ENCODE measurements at regions not wholly inside any gene's neighbourhood (a gene's known extent, or its start where the extent isn't known, plus 50 kb on each side); places are given as distances from the start of the nearest gene placed in this dataset.
"Not testable (repeated sequence)": the region's sequence is repeated elsewhere in the genome, so short reads cannot be mapped to it uniquely, and the experiment has no call there.

DNA sequence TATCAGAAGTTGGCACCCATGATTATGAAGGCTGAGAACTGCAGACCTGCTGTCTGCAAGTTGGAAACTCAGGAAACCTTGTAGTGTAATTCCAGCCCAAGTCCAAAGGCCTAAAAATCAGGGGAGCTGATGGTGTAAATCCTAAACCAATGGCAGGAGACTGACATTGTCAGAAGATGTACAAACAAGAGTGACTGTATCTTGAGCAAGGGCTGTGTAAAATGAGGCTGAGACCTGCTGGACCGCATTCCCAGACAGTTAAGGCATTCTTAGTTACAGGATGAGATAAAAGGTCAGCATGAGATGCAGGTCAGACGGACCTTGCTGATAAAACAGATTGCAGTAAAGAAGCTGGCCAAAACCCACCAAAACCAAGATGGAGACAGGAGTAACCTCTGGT is 147.7 kb downstream of the COG6 start:
- DNase-seq: no peak

DNA sequence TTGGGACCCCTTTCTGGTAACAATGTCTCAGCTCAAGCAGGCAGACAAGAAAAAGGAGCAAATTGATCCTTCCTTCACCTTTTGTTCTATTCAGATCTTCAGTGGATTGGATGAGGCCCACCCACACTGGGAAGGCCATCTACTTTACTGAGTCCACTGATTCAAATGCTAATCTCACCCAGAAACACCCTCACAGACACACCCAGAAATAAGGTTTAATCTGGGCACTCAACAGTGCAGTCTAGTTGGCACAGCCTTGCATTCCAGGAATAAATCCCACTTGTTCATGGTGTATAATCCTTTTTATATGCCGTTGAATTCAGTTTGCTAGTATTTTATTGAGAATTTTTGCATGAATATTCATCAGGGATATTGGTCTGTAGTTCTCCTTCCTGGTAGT is 148.4 kb downstream of the COG6 start:
- DNase-seq: no peak

DNA sequence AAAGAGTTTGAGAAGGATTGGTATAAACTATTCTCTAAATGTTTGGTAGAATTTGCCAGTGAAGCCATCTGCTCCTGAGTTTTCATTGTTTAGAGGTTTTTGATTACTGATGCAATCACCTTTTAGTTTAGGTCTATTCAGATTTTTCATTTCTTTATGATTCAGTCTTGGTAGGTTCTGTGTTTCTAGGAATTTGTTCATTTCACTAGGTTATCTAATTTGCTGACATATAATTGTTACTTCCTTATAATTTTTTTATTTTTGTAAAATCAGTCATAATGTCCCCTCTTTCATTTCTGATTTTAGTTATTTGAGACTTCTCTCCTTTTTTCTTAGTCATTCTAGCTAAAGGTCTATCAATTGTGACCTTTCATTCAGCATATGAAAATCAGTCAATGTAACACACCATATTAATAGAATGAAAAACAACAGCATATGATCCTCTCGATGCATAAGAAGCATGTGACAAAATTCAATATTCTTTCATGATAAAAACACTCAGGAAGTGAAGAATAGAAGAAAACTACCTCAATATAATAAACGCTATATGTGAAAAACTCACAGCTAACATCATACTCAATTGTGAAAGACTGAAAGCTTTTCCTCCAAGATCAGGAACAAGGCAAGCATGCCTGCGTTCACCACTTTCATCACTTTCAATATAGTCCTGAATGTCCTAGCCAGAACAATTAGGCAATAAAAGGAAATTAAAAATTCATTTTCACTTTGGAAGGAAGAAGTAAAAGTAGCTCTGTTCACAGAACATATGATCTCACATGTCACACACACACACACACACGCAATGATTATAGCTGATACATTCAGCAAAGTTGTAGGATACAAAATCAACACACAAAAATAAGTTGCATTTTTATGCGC is 149.1 kb downstream of the COG6 start:
- DNase-seq: no peak

DNA sequence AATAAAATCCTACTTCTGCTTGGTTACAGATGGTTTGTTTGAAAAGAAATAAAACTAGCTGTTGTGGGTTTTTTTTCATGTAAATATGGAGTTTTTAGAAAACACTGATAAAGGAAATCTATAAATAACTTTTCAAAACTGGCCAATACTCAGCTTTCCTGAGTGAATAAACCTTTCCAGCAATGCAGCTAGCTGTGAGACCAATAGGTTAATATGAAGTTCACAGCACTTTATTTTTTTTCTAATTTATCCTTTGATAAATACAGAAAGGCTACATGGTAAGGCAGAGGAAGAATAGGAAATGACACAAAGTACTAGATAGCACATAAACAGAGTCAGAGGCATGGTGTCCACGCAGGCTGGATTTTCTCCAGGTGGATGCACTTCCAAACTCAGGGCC is 154.0 kb downstream of the COG6 start:
- no peak for DNase-seq

DNA sequence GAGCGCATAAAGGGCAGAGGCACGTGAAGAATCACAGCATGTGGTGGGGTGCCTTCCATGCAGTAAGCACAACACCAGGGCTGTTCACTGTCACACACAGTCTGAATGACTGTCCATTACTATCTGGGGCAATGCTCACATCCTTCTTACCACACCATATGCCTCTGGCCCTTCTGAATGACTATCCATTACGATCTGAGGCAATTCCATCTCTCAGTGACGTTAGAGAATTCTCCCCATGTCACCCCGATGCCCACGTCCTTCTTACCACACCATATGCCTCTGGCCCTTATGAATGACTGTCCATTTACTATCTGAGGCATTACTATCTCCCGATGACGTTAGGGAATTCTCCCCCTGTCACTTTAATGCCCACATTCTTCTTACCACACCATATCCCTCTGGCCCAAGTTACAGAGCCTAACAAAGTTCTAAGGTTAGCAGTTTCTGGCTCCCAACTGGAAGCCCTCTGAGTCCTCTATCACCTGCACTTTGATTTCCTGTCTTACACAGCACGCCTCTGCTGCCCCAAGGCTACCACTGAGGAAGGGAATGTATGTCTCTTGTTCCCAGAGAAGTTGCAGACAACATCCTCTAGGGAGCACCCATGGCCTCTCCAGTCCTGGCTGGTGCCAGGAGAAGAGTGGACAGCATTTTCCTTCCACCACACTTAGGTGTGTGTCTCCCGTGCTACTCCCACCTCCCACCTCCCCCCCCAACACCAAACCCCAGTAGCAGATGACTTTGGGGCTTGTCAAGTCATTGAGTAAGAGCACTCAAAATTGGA is 154.8 kb downstream of the COG6 start:
- no peak for DNase-seq

DNA sequence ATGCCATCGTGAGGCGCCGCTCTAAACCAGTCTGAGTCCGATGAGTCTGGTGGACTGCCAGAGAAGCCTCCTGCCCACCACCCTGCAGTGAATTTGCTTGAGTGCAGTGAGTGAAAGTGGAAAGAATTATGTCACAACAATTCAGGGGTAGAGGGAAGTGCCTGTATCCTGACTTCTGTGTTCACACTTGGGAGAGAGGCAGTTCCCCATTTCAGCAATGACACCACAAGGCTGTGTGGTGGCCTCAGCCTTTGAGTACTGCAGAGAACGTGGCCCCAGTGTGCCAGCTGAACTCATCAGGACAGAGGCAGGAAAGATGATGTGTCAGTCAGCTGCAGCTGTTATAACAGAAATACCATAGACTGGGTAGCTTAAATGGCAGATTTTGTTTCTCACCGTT is 155.6 kb downstream of the COG6 start:
- no peak for DNase-seq

DNA sequence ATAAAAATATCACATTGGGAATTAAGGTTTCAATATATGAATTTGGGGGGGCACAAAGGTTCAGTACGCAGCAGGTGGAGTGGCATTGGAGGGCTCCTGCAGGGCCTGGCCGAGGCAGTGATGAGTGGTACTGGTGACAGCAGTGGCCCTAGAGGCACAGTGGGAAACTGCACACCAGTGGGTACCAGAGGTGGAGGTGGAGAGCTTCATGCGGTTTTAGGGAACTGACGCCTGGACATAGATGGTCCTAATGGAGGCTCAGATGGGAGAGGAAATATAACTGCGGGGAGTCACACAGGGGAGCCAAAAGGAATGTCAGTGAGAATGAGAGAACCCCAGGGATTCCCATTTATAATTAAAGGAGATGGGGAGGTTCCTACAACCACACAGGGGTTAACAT is 156.2 kb downstream of the COG6 start:
- no peak for DNase-seq

DNA sequence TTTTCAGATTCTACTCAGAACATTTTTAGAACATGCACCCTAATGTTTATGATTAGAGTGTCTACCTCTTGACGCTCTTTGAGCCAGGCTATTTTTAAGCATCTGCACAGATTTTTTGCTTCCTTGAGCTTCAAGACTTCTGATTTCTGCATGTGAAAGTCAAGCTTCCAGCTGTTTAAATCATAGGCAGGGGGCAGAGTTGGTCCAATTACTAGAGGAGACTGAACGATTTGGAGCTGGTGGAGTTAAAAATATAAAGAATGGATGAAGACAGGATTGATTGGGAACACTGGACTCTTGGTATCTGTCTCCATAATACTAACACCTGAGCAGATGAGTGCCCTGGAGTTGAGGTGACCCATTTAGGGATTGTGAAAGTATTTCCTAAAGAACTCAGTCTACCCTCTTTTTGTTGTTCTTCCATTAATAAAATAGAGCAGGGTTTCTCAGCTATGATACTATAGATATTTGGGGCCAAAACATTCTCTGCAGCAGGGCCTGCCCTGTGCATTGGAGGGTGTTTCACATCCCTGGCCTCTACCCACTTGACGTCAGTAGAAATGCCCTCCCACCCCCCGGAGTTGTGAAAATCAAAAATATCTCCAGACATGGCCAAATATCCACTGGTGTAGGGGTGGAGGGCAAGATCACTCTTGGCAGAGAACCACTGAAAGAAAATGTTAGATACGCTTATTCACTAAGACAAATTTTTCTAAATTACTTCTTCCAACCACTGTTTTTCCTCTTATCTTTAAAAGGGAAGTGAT is 160.1 kb downstream of the COG6 start:
- no peak for DNase-seq

DNA sequence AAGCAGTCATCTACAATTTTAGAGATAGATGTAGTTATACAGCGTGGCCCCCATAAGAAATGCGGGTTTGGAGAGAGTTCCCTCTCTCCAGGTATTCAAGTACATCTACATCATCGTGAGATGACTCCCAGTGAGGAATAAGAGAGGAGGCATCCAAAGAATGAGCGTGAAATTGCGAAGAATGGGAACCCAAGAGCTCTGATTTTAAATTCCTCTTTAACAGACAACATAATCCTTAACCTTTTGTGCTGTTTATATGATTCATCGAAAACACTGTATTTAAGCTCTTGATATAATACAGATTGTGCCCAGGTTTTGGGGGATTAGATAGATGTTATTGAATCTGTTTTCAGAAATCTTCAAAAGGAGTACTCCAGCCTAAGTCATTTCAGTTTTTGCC is 161.5 kb downstream of the COG6 start:
- DNase-seq: no peak

DNA sequence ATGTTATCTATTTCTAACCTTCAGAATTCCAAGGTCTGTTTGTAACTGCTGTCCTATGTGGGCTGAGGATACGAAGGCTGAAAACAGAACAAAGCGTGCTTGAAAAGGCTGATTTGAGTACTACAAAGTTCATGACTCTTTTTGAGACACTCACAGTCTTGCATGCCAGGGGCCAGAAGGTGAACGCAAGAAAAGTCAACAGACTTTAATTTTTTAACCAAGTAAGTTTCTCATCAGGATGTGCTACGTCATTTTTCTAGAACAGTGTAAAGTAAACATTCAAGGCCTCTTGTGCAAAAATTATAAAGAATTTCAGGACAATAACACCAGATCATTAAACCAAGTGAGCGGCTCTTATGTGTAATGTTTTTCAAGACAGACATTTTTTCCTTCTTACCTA is 163.5 kb downstream of the COG6 start:
- no peak for DNase-seq

DNA sequence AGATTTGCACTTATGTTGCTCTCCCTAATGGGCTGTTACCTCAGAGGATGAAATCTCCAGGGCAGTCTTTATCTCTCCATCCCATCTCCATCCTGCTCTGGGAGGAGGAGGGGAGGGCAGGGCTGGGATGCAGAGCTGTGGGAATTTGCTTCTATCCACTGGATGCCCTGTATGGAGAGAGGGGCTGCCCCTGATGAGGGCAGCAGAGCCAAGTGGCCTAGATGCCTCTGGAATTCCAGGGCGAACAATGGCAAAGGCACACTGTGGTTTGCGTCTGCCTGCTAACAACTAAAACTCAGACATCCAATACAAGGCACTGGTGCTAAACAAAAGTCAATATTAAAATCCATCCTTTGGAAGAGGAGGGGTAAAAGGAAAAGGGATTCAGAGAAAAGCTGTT is 165.1 kb downstream of the COG6 start:
- DNase-seq: no peak

DNA sequence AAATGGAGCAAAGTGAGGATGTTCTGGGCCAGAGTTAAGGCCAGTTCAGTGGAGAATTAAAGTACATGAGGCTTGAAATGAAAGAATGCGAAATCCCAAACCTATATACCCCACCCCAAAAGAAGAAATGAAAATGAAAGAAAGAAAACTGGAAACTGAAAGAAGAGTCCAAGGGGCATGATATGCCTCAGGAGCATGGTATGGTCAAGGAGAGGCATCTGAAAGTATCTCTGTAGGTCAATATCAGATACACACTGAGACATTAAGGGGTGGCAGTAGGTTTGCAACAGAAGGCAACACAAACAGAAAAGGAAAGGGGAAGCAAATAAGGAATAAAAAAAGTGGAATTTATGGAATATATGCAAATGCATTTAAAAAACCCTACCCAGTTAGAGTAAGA is 166.5 kb downstream of the COG6 start:
- no peak for DNase-seq

DNA sequence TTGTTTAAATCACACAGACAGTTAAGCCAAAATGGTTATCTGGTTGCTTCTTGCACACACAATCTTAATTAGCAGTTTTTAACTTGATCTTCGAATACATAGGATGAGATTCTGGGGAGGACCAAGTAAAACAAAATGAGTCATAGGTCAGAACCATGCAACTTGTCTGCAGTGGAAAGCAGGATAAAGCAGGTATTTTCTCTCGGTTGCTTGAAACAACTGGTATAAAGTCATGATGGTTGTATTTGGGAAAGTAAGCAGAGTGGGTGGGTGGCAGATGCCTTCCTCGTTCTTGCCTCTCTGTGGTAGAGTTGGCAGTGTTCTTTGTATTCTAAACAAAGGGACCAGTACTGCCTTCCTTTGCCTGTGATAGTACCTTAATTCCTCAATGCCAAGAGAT is 167.0 kb downstream of the COG6 start:
- DNase-seq: no peak

DNA sequence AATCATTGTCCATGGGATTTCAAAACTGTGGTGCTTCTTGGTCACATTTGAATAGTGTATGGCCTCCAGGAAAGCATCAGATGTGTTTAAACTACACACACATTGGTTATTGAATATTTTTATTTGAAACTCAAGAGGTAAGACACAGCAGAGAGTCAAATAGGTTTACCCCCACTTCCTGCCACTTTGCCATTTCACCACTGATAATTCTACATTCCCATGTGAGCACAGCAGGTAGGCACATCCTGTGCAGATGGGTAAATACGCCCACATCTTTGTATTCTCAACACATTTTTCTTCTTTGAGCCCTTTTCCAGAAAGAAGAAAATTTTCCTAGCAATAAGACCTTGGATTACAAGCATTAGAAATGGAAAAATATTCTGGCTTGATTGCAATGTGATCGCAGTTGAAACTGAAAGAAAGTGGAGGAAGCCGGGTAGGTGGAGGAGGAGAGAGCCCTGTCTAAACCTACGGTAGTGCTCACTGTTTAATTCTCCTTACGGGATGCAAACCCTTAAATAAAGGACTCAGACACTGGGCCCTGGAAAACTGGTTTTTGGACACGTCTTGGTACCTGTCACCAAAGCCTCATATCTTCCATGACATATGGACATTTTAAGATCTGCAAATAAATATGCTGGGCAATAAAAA is 167.7 kb downstream of the COG6 start:
- no peak for DNase-seq

DNA sequence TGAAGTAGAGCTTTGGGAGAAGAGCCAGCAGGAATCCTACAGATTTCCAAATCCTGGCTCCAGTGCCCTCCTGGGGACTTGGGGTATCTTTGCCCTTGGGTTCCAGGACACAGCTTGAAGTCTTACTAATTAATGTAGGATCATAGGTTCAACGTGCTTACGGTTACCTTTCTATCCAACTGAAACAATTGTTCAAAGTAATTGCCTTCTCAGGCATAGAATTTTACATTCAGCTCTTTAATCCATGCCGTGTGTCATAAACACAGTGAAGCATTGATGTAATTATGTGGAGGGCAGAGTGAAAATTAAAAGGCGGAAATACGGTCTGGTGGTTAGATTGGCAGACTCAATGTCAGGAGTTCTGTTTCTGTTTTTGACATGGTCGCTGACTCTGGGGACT is 170.4 kb downstream of the COG6 start:
- DNase-seq: no peak

DNA sequence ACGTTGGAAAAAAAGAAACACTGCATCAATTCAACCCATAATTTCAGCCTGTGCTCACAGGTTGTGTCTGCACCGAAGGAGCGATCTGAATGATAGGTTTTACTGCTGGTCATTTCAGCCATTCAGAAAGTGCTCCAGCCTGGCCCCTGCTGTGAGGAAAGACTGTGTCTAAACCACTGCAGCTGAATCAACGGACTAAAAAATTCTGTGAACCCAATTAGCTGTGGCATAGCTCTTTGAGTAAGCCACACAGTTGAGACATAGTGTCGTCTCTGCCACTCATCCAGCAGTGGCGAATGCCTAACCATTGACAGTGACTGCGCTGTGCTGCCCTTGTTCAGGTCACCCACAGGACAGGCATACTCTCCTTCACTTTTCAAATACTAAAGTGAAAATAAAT is 179.8 kb downstream of the COG6 start:
- no peak for DNase-seq

DNA sequence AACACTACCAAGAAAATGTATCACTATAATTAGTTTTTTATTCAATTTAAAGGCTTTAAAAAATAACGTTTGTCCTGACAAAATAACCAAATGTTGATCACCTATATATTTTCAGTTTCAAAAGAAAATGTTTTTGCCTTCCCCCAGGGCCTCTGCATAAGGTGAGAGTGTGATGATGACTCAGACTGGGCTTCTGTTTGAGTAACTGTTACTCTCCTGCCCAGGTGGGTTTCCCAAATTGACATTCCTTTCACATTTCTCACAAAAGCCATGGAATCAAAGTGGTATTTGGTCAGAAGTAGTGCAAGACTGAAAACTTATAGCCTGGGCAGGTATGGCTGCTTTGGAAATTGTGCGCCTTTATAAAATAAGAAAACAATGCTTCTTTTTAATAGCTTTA is 180.6 kb downstream of the COG6 start:
- no peak for DNase-seq

DNA sequence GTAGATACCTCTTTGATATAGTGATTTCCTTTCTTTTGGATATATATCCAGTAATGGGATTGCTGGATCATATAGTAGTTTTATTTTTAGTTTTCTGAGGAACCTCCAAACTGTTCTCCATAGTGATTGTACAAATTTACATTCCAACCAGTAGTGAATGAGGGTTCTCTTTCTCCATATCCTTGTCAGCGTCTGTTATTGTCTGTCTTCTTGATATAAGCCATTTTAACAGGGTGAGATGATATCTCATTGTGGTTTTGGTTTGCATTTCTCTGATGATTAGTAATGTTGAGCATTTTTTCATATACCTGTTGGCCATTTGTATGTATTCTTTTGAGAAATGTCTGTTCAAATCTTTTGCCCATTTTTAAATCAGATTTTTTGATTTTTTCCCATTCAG is 182.4 kb downstream of the COG6 start:
- DNase-seq: not testable (repeated sequence)

DNA sequence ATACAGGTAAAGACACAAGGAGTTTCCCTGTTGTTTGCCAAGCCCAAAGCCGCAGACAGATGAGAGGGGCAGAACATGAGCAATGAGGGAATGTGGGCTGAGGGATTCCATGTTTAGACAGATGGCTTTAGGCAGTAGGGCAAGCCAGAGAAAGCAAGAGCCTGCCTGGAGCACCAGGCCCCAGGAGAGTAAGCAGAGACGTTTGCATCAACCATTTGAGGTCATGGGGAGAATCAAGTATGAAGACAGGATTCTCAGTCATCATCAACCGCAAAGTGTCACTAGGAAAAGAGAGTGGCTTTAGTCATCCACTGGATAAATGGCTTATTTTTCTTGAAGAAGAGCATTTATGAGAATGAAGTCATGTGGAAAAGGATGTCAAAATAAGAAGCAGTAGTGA is 184.7 kb downstream of the COG6 start:
- DNase-seq: no peak

DNA sequence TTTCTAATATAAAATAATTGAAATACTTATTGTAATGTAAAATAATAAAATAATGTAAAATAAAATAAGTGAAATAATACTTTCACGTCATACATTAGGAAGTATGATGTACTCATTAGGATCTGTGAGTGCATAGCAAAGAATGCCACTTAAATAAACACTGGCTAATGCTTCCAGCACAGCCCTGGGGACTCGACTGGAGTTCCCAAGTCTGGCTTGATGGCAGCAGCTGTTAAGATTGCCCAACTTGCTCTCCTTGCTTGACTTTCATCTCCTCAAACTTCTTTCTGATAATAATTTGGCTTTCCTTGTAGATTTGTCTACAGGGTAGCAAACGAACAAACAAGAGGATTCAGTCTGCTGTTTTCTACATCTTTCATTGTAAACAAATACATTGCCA is 191.9 kb downstream of the COG6 start:
- no peak for DNase-seq

DNA sequence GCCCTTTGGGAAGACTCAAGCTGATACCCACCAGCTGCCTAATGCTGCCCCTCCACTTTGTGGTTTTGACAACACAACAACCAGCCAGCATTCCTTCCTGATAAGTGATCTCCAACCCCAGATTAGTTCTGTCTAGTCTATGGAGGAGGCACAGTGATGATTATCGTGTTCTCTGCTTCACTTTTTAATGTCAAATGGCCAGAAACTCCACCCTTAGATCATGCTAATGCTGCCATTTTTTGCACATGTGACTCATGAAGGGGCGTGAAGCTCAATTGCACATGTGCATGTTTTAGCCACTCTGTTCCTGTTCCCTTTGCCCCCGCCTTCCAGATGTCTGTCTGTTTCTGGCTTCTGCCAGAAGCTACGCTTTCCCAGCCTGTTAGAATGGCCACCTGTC is 199.8 kb downstream of the COG6 start:
- no peak for DNase-seq

DNA sequence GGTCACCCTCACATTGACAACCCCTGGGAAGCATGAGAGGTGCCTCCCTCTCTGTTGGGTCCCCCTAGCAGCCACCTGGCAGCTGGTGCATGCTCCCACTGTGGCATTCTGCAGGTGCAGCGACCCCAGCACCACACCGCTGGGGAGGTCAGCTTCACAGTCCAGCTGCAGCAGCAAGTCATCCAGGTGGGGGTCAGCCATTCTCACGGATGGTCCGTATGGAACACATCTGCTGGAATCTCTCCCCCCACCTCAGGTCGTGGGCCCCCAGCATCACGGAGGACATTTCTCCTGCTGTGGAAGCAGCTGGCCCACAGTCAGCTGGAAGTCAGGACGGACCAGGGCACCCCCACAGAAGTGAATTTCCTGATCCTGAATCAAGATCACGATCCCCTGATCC is 201.3 kb downstream of the COG6 start:
- DNase-seq: no peak

DNA sequence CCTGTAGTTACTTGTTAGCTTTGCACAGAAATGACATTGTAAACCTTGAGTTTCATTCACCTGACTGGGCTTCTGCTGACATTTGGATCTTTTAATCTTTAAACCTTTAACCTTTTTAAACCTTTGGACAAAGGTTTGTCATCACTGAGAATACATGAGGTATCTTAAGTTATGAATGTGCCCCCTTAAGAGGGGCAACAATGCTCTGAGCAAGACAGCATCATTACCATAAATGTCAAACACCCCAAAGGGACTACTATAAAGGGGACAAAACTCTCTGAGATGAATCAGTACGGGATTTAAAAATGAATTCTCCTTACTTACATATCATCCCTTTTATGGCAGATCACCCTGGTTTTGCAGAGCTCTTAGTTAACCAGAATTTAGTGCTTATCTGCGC is 203.3 kb downstream of the COG6 start:
- DNase-seq: no peak
